GM23338 (cell line): ENCODE measurements at regions not wholly inside any gene's neighbourhood (a gene's known extent, or its start where the extent isn't known, plus 50 kb on each side); places are given as distances from the start of the nearest gene placed in this dataset.

Source experiments
- ATAC-seq: fragments of 200-7000 bp; cut with Tn5 transposase; 3 replicates; pipeline ENCODE4 v1.9.1; 2020
- DNase-seq: peaks from one replicate; pipeline ENCODE4 v3.0.0-alpha.2; 2015; ENCODE audit warnings: low spot score
- H2AFZ ChIP-seq: fragments of 200-600 bp; sonication (generic); 2 replicates; pipeline ENCODE4 v1.8.0; 2016; ENCODE audit warnings: antibody characterized with exemption, mild to moderate bottlenecking, moderate library complexity
- H3F3A ChIP-seq: fragments of 200-600 bp; sonication (generic); replicated peaks from 2 replicates; pipeline ENCODE4 v1.8.0; 2017; ENCODE audit warnings: antibody characterized with exemption, mixed run types, low read depth
- H3K27ac ChIP-seq: fragments of 200-600 bp; sonication (generic); 2 replicates; pipeline ENCODE4 v1.6.1; 2016; ENCODE audit warnings: low read depth
- H3K27me3 ChIP-seq: fragments of 200-600 bp; sonication (generic); 2 replicates; pipeline ENCODE4 v1.8.0; 2016; ENCODE audit warnings: mild to moderate bottlenecking, mixed run types, moderate library complexity; ENCODE audit not compliant: insufficient read depth
- H3K36me3 ChIP-seq: fragments of 200-600 bp; sonication (generic); 2 replicates; pipeline ENCODE4 v1.8.0; 2016; ENCODE audit warnings: mild to moderate bottlenecking; ENCODE audit not compliant: insufficient read depth
- H3K4me1 ChIP-seq: fragments of 200-600 bp; sonication (generic); 2 replicates; pipeline ENCODE4 v1.8.0; 2016; ENCODE audit warnings: mild to moderate bottlenecking, moderate library complexity; ENCODE audit not compliant: insufficient read depth
- H3K4me2 ChIP-seq: fragments of 200-600 bp; sonication (generic); 2 replicates; pipeline ENCODE4 v1.7.1; 2017; ENCODE audit warnings: mixed run types
- H3K4me3 ChIP-seq: fragments of 200-600 bp; sonication (generic); 2 replicates; pipeline ENCODE4 v1.6.1; 2016; ENCODE audit warnings: mixed run types
- H3K79me2 ChIP-seq: fragments of 200-600 bp; sonication (generic); replicated peaks from 2 replicates; pipeline ENCODE4 v1.8.0; 2017; ENCODE audit warnings: mild to moderate bottlenecking; ENCODE audit not compliant: insufficient read depth
- H3K9me2 ChIP-seq: fragments of 200-600 bp; sonication (generic); 2 replicates; pipeline ENCODE4 v1.8.0; 2017; ENCODE audit not compliant: insufficient read depth
- H4K20me1 ChIP-seq: fragments of 200-600 bp; sonication (generic); replicated peaks from 2 replicates; pipeline ENCODE4 v1.8.0; 2017; ENCODE audit warnings: mild to moderate bottlenecking; ENCODE audit not compliant: insufficient read depth
- H3K27ac Mint-ChIP-seq: 2 replicates; pipeline ENCODE4 v1.8.0; 2020; ENCODE audit warnings: inconsistent platforms, mild to moderate bottlenecking, moderate library complexity, mixed read lengths
- H3K27me3 Mint-ChIP-seq: 3 replicates; pipeline ENCODE4 v1.8.0; 2022; ENCODE audit warnings: low read depth, mild to moderate bottlenecking, moderate library complexity, mixed read lengths, inconsistent platforms; ENCODE audit not compliant: insufficient read depth, poor library complexity
- H3K36me3 Mint-ChIP-seq: 3 replicates; pipeline ENCODE4 v1.8.0; 2021; ENCODE audit warnings: low read depth, mild to moderate bottlenecking, inconsistent platforms, moderate library complexity, mixed read lengths
- H3K4me1 Mint-ChIP-seq: 3 replicates; pipeline ENCODE4 v1.8.0; 2020; ENCODE audit warnings: mild to moderate bottlenecking, inconsistent platforms, mixed read lengths
- H3K4me3 Mint-ChIP-seq: 3 replicates; pipeline ENCODE4 v1.8.0; 2021; ENCODE audit warnings: moderate library complexity, mild to moderate bottlenecking, inconsistent platforms, mixed read lengths
- H3K9me3 Mint-ChIP-seq: 3 replicates; pipeline ENCODE4 v1.8.0; 2020; ENCODE audit warnings: moderate library complexity, mild to moderate bottlenecking, inconsistent platforms, mixed read lengths
- CREB1 ChIP-seq: fragments of 250-450 bp; sonication (Bioruptor Pico); IDR thresholded peaks from 2 replicates; pipeline ENCODE4 v1.5.0; 2020; ENCODE audit warnings: low read depth, mild to moderate bottlenecking, moderate library complexity
- CTCF ChIP-seq, 2 experiments: fragments of 200-600 bp in 1 of 2; sonication (generic) in 1 of 2; conservative IDR thresholded peaks; 2 replicates each; pipeline versions ENCODE4 v1.5.1 to v1.6.1; 2016 to 2017; ENCODE audit warnings: antibody characterized with exemption in 2 of 2, low read depth in 2 of 2, mild to moderate bottlenecking in 2 of 2, moderate library complexity in 1 of 2
- ETS1 ChIP-seq: IDR thresholded peaks from 2 replicates; pipeline ENCODE4 v1.6.1; 2016; ENCODE audit warnings: antibody characterized with exemption
- EZH2 ChIP-seq: fragments of 200-600 bp; sonication (generic); IDR thresholded peaks from one replicate; pipeline ENCODE4 v1.8.0; 2017; ENCODE audit warnings: antibody characterized with exemption, mild to moderate bottlenecking, low read depth; ENCODE audit not compliant: unreplicated experiment
- EZH2phosphoT487 ChIP-seq: fragments of 200-600 bp; sonication (generic); IDR thresholded peaks from one replicate; pipeline ENCODE4 v1.8.1; 2018; ENCODE audit warnings: antibody characterized with exemption; ENCODE audit not compliant: unreplicated experiment
- JUNB ChIP-seq: IDR thresholded peaks from one replicate; pipeline ENCODE4 v1.6.1; 2016; ENCODE audit warnings: antibody characterized with exemption; ENCODE audit not compliant: unreplicated experiment
- NANOG ChIP-seq: IDR thresholded peaks from 2 replicates; pipeline ENCODE4 v1.6.1; 2016; ENCODE audit warnings: antibody characterized with exemption, borderline replicate concordance
- POLR2AphosphoS5 ChIP-seq: IDR thresholded peaks from 2 replicates; pipeline ENCODE4 v1.6.1; 2016; ENCODE audit warnings: antibody characterized with exemption, low read depth
- REST ChIP-seq: IDR thresholded peaks from one replicate; pipeline ENCODE4 v1.6.1; 2018; ENCODE audit warnings: antibody characterized with exemption; ENCODE audit not compliant: unreplicated experiment
- STAT1 ChIP-seq: IDR thresholded peaks from one replicate; pipeline ENCODE4 v1.6.1; 2016; ENCODE audit warnings: antibody characterized with exemption; ENCODE audit not compliant: unreplicated experiment
- ZNF114 ChIP-seq: fragments of 250-450 bp; sonication (Bioruptor Pico); IDR thresholded peaks from 2 replicates; pipeline ENCODE4 v1.5.0; 2020; ENCODE audit warnings: mild to moderate bottlenecking, moderate library complexity
- ZNF331 ChIP-seq: fragments of 250-450 bp; sonication (Bioruptor Pico); IDR thresholded peaks from 2 replicates; pipeline ENCODE4 v1.5.0; 2020; ENCODE audit warnings: low read depth, mild to moderate bottlenecking, moderate library complexity
- ZNF462 ChIP-seq: fragments of 250-450 bp; sonication (Bioruptor Pico); IDR thresholded peaks from 2 replicates; pipeline ENCODE4 v1.5.0; 2020; ENCODE audit warnings: mild to moderate bottlenecking, moderate library complexity

GRCh38 chr12:90008277-90008676, 299.6 kb upstream of the ATP2B1 start:
- no peaks in the 10 kb centered on the region for H3K9me3 Mint-ChIP-seq
- Histone ChIP-seq H3K27ac (no peak overlapping the region), H3K4me2 (no peak overlapping the region), H3K27me3 (no peaks in the 10 kb centered on the region), H3K4me1 (peaks cover 8% of the 10 kb centered on the region), H2AFZ (no peak overlapping the region), H3K9me2 (peaks cover 4% of the 10 kb centered on the region; the same call in 1 of the 2 replicates), H3K79me2 (no peaks in the 10 kb centered on the region), H3F3A (no peaks in the 10 kb centered on the region), H3K36me3 (no peaks in the 10 kb centered on the region), H3K4me3 (no peak overlapping the region), H4K20me1 (no peaks in the 10 kb centered on the region)
- ATAC-seq (no peak), DNase-seq (no peak)
- no peaks in the 10 kb centered on the region for H3K27me3 Mint-ChIP-seq
- no peak overlapping the region for H3K4me3 Mint-ChIP-seq
- peaks cover 16% of the 10 kb centered on the region for H3K4me1 Mint-ChIP-seq
- H3K27ac Mint-ChIP-seq, result no peak overlapping the region
- no peak for TF ChIP-seq ETS1
- TF ChIP-seq EZH2, result no peak
- no peak for TF ChIP-seq CTCF (conservative IDR thresholded peaks at IDR 0.05; ENCODE audit: low read depth in 2 of 2)
- no peak for TF ChIP-seq POLR2AphosphoS5
- no peak for TF ChIP-seq STAT1
- TF ChIP-seq CREB1 (CRISPR knock-in tag), result no peak
- no peak for TF ChIP-seq ZNF331 (CRISPR knock-in tag)
- TF ChIP-seq REST, result no peak
- TF ChIP-seq ZNF462 (CRISPR knock-in tag), result no peak
- TF ChIP-seq JUNB, result no peak
- no peak for TF ChIP-seq EZH2phosphoT487
- no peak for TF ChIP-seq ZNF114
- no peak for TF ChIP-seq NANOG
- no peaks in the 10 kb centered on the region for H3K36me3 Mint-ChIP-seq
